Ovary (tissue), 7 donors: ENCODE measurements at regions not wholly inside any gene's neighbourhood (a gene's known extent, or its start where the extent isn't known, plus 50 kb on each side); places are given as distances from the start of the nearest gene placed in this dataset.

ENCODE experiments used
- DNase-seq, 5 donors: peaks; one replicate each; pipeline ENCODE4 v3.0.0-alpha.2; 2019 to 2020
- H3K27ac ChIP-seq, 2 donors: fragments of 200-600 bp; one replicate each; pipeline versions ENCODE4 v1.5.1 to v1.8.0; 2019 to 2022
- H3K27me3 ChIP-seq: fragments of 200-600 bp; one replicate; pipeline ENCODE4 v1.8.0; 2022
- H3K36me3 ChIP-seq: fragments of 200-600 bp; sonication (generic); one replicate; pipeline ENCODE4 v1.5.1; 2019
- H3K4me1 ChIP-seq: one replicate; pipeline ENCODE4 v1.8.1; 2013; ENCODE audit warnings: mild to moderate bottlenecking, moderate library complexity; ENCODE audit not compliant: insufficient read depth
- H3K4me3 ChIP-seq: fragments of 200-600 bp; sonication (generic); one replicate; pipeline ENCODE4 v1.5.1; 2017
- H3K9me3 ChIP-seq, 2 donors: fragments of 200-600 bp in 1 of 2; sonication (generic) in 1 of 2; one replicate each; pipeline versions ENCODE4 v1.5.1 to v1.8.1; 2013 to 2019; ENCODE audit warnings: mild to moderate bottlenecking in 1 of 2, moderate library complexity in 1 of 2
- CTCF ChIP-seq, 3 donors: fragments of 450-650 bp in 2 of 3; fragments of 200-600 bp in 1 of 3; IDR thresholded peaks; one replicate each; pipeline versions ENCODE4 v1.5.1 to v1.8.0; 2016 to 2022; ENCODE audit warnings: antibody characterized with exemption in 3 of 3, mild to moderate bottlenecking in 1 of 3
- EP300 ChIP-seq: sonication (generic); formaldehyde crosslinking; IDR thresholded peaks from one replicate; pipeline ENCODE4 v1.6.1; 2017; ENCODE audit warnings: antibody characterized with exemption
- POLR2A ChIP-seq: fragments of 450-650 bp; IDR thresholded peaks from one replicate; pipeline ENCODE4 v1.6.1; 2017; ENCODE audit warnings: antibody characterized with exemption, mild to moderate bottlenecking, moderate library complexity
- WGBS, 3 donors: extraction: QIAGEN DNeasy Blood & Tissue Kit in 1 of 3; methylation state at CpG; one replicate each; pipeline versions ENCODE4 v1.1.5 to v1.1.7; 2013 to 2017; 5-methylcytosine and 5-hydroxymethylcytosine counted together
- intact Hi-C, 4 donors: fragments of 100-400 bp; cut with DNase I; formaldehyde crosslinking; loops; one replicate each; pipeline versions ENCODE4 v1.11.0 to v1.15.1; 2022 to 2023
- donor health status: DM: no; HTN: no; CAD: no; lungs with moderate emphysema.
- donor health status: DM: no; HTN: no; CAD: no.
- donor health status: Bipolar disorder and iron deficiency.
- donor health status: DM: no; HTN: no; CAD: no.
- donor health status: DM: yes; HTN: yes; CAD: no.

DNA sequence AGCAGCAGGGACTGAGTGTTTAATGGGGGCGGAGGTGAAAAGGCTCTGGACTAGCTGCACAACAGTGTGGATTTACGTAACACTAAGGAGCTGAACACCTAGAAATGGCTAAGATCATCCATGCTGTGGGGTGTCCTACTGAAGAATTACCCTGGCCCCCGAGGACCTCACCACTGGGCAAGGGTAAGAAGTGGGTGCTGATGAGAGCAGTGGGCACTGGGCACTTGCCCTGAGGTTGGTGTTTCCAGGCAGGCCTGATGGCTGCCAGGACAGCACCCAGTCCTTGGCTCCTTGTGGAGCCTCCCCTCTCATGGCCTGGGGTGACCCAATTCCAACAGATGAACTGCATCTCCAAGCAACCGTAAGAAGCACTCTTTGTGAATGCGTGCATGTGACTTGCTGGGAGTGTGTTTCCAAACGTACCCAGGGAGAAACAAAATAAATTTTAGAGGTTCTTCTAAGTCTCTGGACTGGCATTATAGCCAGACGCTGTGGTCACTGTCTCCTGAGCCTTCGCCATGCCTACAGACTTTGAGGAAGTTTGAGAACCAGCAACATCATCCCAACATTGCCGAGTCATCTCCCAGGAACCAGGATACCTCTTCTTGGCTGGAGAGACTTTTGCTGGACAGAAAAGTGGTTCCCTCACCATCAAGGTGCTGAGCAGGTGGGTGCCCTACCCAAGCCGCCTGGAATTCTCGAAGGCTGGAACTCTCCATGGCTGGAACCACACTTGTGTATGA lies 245.9 kb downstream of the ERMARD start:
- no peak overlapping the region for H3K27ac ChIP-seq
- no peak overlapping the region for H3K4me3 ChIP-seq
- TF ChIP-seq EP300 = no peak
- TF ChIP-seq POLR2A = no peak
- TF ChIP-seq CTCF (IDR thresholded peaks at IDR 0.05) = no peak
- WGBS, 3 donors = 89 to 91% (median 90%) methylated on average over 11 of the region's 11 CpGs
- intact Hi-C loops = no loop called here
- H3K27me3 ChIP-seq = no peaks in the 10 kb centered on the region
- no peaks in the 10 kb centered on the region for H3K4me1 ChIP-seq
- no peak for DNase-seq
- H3K36me3 ChIP-seq = no peaks in the 10 kb centered on the region
- no peaks in the 10 kb centered on the region for H3K9me3 ChIP-seq

GRCh38 chr6:169996378-169997051 lies 245.1 kb downstream of the ERMARD start:
- intact Hi-C loops = no loop called here
- H3K27ac ChIP-seq = no peak overlapping the region
- no peak overlapping the region for H3K4me3 ChIP-seq
- no peaks in the 10 kb centered on the region for H3K9me3 ChIP-seq
- no peak for DNase-seq
- no peaks in the 10 kb centered on the region for H3K36me3 ChIP-seq
- TF ChIP-seq CTCF (IDR thresholded peaks at IDR 0.05) (no peak), POLR2A (no peak), EP300 (no peak)
- 82 to 93% (median 84%) methylated on average over 5 of the region's 5 CpGs for WGBS, 3 donors
- no peaks in the 10 kb centered on the region for H3K27me3 ChIP-seq
- H3K4me1 ChIP-seq = no peaks in the 10 kb centered on the region

GRCh38 chr6:169994739-169995138 lies 243.3 kb downstream of the ERMARD start:
- WGBS, 3 donors = 72 to 87% (median 83%) methylated on average over 8 of the region's 8 CpGs
- no peak for TF ChIP-seq CTCF (IDR thresholded peaks at IDR 0.05)
- TF ChIP-seq EP300 = no peak
- Histone ChIP-seq H3K4me3 (no peak overlapping the region), H3K27ac (no peak overlapping the region), H3K36me3 (no peaks in the 10 kb centered on the region), H3K27me3 (no peaks in the 10 kb centered on the region), H3K4me1 (no peaks in the 10 kb centered on the region), H3K9me3 (no peaks in the 10 kb centered on the region)
- intact Hi-C loops = no loop called here
- DNase-seq = no peak

DNA sequence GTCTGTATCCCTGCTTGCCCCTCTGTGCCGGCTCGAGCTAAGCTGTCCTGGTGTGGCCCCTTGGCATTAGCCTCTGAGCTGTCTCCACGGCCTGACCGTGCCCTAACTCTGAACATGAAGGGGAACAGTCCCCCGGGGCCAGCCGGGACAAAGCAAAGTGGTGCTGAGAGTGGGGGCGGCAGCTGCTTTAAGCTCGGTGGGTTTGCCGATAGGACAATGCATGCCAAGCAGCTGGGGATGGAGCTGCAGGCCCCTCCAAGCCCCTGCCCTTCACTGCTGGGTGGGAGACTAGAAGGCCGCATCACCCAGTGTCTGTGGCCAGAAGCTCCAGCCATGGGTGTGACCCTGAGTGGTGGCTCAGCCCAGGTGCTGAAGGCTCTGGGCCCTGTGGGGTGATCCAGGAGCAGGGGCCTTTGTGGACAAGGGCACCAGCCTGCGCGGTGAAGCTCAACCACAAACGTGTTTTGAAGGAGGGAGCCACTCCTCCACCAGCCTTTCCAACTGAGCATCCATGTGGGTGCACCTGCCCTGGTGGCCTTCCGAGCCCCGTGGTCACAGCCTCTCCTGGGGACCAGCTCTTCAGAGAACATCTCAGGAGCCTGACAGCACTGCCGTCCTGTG lies 242.5 kb downstream of the ERMARD start:
- no peak for DNase-seq
- TF ChIP-seq EP300 = no peak
- no peak for TF ChIP-seq POLR2A
- TF ChIP-seq CTCF (IDR thresholded peaks at IDR 0.05) = no peak
- H3K27ac ChIP-seq = no peak overlapping the region
- no peaks in the 10 kb centered on the region for H3K27me3 ChIP-seq
- no peaks in the 10 kb centered on the region for H3K4me1 ChIP-seq
- intact Hi-C loops = no loop called here
- H3K4me3 ChIP-seq = no peak overlapping the region
- 87 to 91% (median 89%) methylated on average over 16 of the region's 16 CpGs for WGBS, 3 donors
- H3K36me3 ChIP-seq = no peaks in the 10 kb centered on the region
- no peaks in the 10 kb centered on the region for H3K9me3 ChIP-seq
